OCI-LY3 (cell line): ENCODE measurements at regions not wholly inside any gene's neighbourhood (a gene's known extent, or its start where the extent isn't known, plus 50 kb on each side); places are given as distances from the start of the nearest gene placed in this dataset.

Experiments
- EZH2phosphoT487 ChIP-seq: fragments of 200-600 bp; shearing (Covaris generic); IDR thresholded peaks from 2 replicates; pipeline ENCODE4 v1.6.1; 2018; ENCODE audit warnings: antibody characterized with exemption, mixed run types, low read depth
- TF ChIP-seq, protein P1 (sequence below): fragments of 200-600, 300-600 bp; sonication (generic); IDR thresholded peaks from 2 replicates; pipeline ENCODE4 v1.5.1; 2014; ENCODE audit warnings: antibody characterized with exemption, low read length, low read depth

DNA sequence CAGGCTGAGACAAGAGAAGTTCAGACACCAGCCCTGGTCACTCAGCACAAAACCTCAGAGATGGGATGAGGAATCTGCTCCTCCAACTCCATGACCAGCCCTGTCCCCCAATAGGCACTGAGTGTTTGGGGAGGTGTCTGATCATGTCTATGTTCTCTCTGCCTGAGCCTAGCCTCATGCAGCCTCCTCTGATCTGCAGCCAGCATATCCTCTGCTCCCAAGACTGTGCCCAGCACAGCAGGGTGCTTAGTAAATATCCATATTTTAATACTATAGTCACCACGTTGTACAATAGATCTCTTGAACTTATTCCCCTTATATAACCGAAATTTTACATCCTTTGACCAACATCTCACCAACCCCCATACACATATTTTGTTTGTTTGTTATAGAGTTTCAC lies 202.9 kb downstream of the MATN1 start:
- TF ChIP-seq, protein P1, sequence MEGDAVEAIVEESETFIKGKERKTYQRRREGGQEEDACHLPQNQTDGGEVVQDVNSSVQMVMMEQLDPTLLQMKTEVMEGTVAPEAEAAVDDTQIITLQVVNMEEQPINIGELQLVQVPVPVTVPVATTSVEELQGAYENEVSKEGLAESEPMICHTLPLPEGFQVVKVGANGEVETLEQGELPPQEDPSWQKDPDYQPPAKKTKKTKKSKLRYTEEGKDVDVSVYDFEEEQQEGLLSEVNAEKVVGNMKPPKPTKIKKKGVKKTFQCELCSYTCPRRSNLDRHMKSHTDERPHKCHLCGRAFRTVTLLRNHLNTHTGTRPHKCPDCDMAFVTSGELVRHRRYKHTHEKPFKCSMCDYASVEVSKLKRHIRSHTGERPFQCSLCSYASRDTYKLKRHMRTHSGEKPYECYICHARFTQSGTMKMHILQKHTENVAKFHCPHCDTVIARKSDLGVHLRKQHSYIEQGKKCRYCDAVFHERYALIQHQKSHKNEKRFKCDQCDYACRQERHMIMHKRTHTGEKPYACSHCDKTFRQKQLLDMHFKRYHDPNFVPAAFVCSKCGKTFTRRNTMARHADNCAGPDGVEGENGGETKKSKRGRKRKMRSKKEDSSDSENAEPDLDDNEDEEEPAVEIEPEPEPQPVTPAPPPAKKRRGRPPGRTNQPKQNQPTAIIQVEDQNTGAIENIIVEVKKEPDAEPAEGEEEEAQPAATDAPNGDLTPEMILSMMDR = no peak
- no peak for TF ChIP-seq EZH2phosphoT487
